WTC11 (cell line): ENCODE measurements at regions not wholly inside any gene's neighbourhood (a gene's known extent, or its start where the extent isn't known, plus 50 kb on each side); places are given as distances from the start of the nearest gene placed in this dataset.

Source experiments
- ATAC-seq: fragments of 200-7000 bp; cut with Tn5 transposase; 2 replicates; pipeline ENCODE4 v1.10.0; 2021; ENCODE audit warnings: mild to moderate bottlenecking, moderate library complexity
- CTCF ChIA-PET: fragments of 300-600 bp; sonication (Branson Sonifier 250); formaldehyde crosslinking; loops from one replicate; lab custom pipeline; 2021; ENCODE audit warnings: antibody characterized with exemption; lab: Charles Lee
- POLR2A ChIA-PET: fragments of 350-600 bp; sonication (Branson Sonifier 250); formaldehyde crosslinking; loops from one replicate; lab custom pipeline; 2021; ENCODE audit warnings: antibody characterized with exemption; lab: Charles Lee
- DNase-seq: peaks from one replicate; pipeline ENCODE4 v3.0.0; 2021; ENCODE audit warnings: low spot score
- H3K27ac Mint-ChIP-seq: 2 replicates; pipeline ENCODE4 v1.8.0; 2021; ENCODE audit warnings: mixed read lengths
- H3K27me3 Mint-ChIP-seq: 2 replicates; pipeline ENCODE4 v1.8.0; 2021; ENCODE audit warnings: low read depth, mild to moderate bottlenecking, moderate library complexity, mixed read lengths
- H3K36me3 Mint-ChIP-seq: 2 replicates; pipeline ENCODE4 v1.8.0; 2021; ENCODE audit warnings: mixed read lengths
- H3K4me1 Mint-ChIP-seq: 2 replicates; pipeline ENCODE4 v1.8.0; 2022; ENCODE audit warnings: mixed read lengths
- H3K4me3 Mint-ChIP-seq: 2 replicates; pipeline ENCODE4 v1.8.0; 2021; ENCODE audit warnings: mild to moderate bottlenecking, moderate library complexity, mixed read lengths
- H3K9me3 Mint-ChIP-seq: 2 replicates; pipeline ENCODE4 v1.8.0; 2021; ENCODE audit warnings: mixed read lengths
- ATF1 ChIP-seq: sonication (generic); formaldehyde crosslinking; IDR thresholded peaks from 2 replicates; pipeline ENCODE4 v1.8.1; 2023; ENCODE audit warnings: mild to moderate bottlenecking, moderate library complexity, missing genetic modification reagents
- ELF4 ChIP-seq: sonication (generic); formaldehyde crosslinking; IDR thresholded peaks from 2 replicates; pipeline ENCODE4 v1.8.1; 2022; ENCODE audit warnings: low read depth, mild to moderate bottlenecking, moderate library complexity, missing genetic modification reagents
- GABPB1 ChIP-seq: sonication (generic); formaldehyde crosslinking; IDR thresholded peaks from 2 replicates; pipeline ENCODE4 v1.8.1; 2023; ENCODE audit warnings: mild to moderate bottlenecking, missing genetic modification reagents
- KAT7 ChIP-seq: sonication (generic); formaldehyde crosslinking; IDR thresholded peaks from 2 replicates; pipeline ENCODE4 v1.8.1; 2023; ENCODE audit warnings: missing genetic modification reagents, mild to moderate bottlenecking, borderline replicate concordance
- NFE2L1 ChIP-seq: sonication (generic); formaldehyde crosslinking; IDR thresholded peaks from 2 replicates; pipeline ENCODE4 v1.8.1; 2023; ENCODE audit warnings: missing genetic modification reagents
- PRRX2 ChIP-seq: fragments of 250-450 bp; sonication (Bioruptor Pico); IDR thresholded peaks from 2 replicates; pipeline ENCODE4 v1.8.0; 2021; ENCODE audit warnings: mild to moderate bottlenecking
- SMAD4 ChIP-seq: sonication (generic); formaldehyde crosslinking; IDR thresholded peaks from 2 replicates; pipeline ENCODE4 v1.8.0; 2022; ENCODE audit warnings: mild to moderate bottlenecking, missing genetic modification reagents
- TP53 ChIP-seq: sonication (generic); formaldehyde crosslinking; IDR thresholded peaks from 2 replicates; pipeline ENCODE4 v1.8.1; 2023; ENCODE audit warnings: mild to moderate bottlenecking, missing genetic modification reagents
- ZBTB21 ChIP-seq: sonication (generic); formaldehyde crosslinking; IDR thresholded peaks from 2 replicates; pipeline ENCODE4 v1.8.1; 2023; ENCODE audit warnings: mild to moderate bottlenecking, missing genetic modification reagents, borderline replicate concordance
- ZNF121 ChIP-seq: sonication (generic); formaldehyde crosslinking; IDR thresholded peaks from 2 replicates; pipeline ENCODE4 v1.8.0; 2023; ENCODE audit warnings: missing genetic modification reagents
- ZNF219 ChIP-seq: sonication (generic); formaldehyde crosslinking; IDR thresholded peaks from 2 replicates; pipeline ENCODE4 v1.8.0; 2023; ENCODE audit warnings: missing genetic modification reagents, mild to moderate bottlenecking, borderline replicate concordance
- ZNF232 ChIP-seq: sonication (generic); formaldehyde crosslinking; IDR thresholded peaks from 2 replicates; pipeline ENCODE4 v1.8.0; 2022; ENCODE audit warnings: mild to moderate bottlenecking, missing genetic modification reagents
- ZNF416 ChIP-seq: fragments of 250-450 bp; sonication (Bioruptor Pico); IDR thresholded peaks from 2 replicates; pipeline ENCODE4 v1.9.0; 2021; ENCODE audit warnings: mild to moderate bottlenecking, inconsistent platforms
- ZNF671 ChIP-seq: fragments of 250-450 bp; sonication (Bioruptor Pico); IDR thresholded peaks from 2 replicates; pipeline ENCODE4 v1.8.0; 2021; ENCODE audit warnings: mild to moderate bottlenecking
- TF ChIP-seq, protein P1 (sequence below): sonication (generic); formaldehyde crosslinking; IDR thresholded peaks from 2 replicates; pipeline ENCODE4 v1.8.0; 2023; ENCODE audit warnings: missing genetic modification reagents, mild to moderate bottlenecking, borderline replicate concordance
- TF ChIP-seq, protein P2 (sequence below): sonication (generic); formaldehyde crosslinking; IDR thresholded peaks from 2 replicates; pipeline ENCODE4 v1.8.0; 2022; ENCODE audit warnings: mild to moderate bottlenecking, missing genetic modification reagents
- TF ChIP-seq, protein P3 (sequence below): fragments of 250-450 bp; sonication (Bioruptor Pico); conservative IDR thresholded peaks from 2 replicates; pipeline ENCODE4 v1.9.0; 2021; ENCODE audit warnings: mild to moderate bottlenecking
- TF ChIP-seq, protein P4 (sequence below): fragments of 200-600 bp; IDR thresholded peaks from 2 replicates; pipeline ENCODE4 v1.8.0; 2022; ENCODE audit warnings: antibody characterized with exemption
- TF ChIP-seq, protein P5 (sequence below): fragments of 250-450 bp; sonication (Bioruptor Pico); IDR thresholded peaks from 2 replicates; pipeline ENCODE4 v1.9.0; 2021; ENCODE audit warnings: mild to moderate bottlenecking

DNA sequence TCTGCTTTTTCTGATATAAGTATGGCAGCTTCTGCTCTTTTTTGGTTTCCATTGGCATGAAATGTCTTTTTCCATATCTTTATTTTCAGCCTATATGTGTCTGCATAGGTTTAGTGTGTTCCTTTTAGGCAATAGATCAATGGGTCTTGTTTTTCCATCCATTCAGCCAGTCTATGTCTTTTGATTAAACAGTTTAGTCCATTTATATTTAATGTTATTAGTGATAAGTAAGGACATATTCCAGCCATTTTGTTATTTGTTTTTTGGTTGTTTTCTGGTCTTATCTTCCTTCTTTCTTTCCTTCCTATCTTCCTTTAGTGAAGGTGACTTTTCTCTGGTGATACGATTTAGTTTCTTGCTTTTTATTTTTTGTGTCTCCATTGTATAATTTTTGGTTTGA lies 101.3 kb upstream of the LRRC3B start:
- no peak overlapping the region for H3K27ac Mint-ChIP-seq
- CTCF ChIA-PET, result no interaction called here
- TF ChIP-seq TP53 (CRISPR knock-in tag) (no peak), ZNF671 (CRISPR knock-in tag) (no peak), ZNF232 (no peak), PRRX2 (no peak), SMAD4 (no peak), ATF1 (CRISPR knock-in tag) (no peak), NFE2L1 (no peak), ZNF121 (CRISPR knock-in tag) (no peak), ZNF219 (no peak), ZNF416 (CRISPR knock-in tag) (no peak), ZBTB21 (no peak), GABPB1 (CRISPR knock-in tag) (no peak), KAT7 (CRISPR knock-in tag) (no peak), ELF4 (CRISPR knock-in tag) (no peak)
- TF ChIP-seq, protein P1, sequence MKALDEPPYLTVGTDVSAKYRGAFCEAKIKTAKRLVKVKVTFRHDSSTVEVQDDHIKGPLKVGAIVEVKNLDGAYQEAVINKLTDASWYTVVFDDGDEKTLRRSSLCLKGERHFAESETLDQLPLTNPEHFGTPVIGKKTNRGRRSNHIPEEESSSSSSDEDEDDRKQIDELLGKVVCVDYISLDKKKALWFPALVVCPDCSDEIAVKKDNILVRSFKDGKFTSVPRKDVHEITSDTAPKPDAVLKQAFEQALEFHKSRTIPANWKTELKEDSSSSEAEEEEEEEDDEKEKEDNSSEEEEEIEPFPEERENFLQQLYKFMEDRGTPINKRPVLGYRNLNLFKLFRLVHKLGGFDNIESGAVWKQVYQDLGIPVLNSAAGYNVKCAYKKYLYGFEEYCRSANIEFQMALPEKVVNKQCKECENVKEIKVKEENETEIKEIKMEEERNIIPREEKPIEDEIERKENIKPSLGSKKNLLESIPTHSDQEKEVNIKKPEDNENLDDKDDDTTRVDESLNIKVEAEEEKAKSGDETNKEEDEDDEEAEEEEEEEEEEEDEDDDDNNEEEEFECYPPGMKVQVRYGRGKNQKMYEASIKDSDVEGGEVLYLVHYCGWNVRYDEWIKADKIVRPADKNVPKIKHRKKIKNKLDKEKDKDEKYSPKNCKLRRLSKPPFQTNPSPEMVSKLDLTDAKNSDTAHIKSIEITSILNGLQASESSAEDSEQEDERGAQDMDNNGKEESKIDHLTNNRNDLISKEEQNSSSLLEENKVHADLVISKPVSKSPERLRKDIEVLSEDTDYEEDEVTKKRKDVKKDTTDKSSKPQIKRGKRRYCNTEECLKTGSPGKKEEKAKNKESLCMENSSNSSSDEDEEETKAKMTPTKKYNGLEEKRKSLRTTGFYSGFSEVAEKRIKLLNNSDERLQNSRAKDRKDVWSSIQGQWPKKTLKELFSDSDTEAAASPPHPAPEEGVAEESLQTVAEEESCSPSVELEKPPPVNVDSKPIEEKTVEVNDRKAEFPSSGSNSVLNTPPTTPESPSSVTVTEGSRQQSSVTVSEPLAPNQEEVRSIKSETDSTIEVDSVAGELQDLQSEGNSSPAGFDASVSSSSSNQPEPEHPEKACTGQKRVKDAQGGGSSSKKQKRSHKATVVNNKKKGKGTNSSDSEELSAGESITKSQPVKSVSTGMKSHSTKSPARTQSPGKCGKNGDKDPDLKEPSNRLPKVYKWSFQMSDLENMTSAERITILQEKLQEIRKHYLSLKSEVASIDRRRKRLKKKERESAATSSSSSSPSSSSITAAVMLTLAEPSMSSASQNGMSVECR, result no peak
- TF ChIP-seq, protein P2, sequence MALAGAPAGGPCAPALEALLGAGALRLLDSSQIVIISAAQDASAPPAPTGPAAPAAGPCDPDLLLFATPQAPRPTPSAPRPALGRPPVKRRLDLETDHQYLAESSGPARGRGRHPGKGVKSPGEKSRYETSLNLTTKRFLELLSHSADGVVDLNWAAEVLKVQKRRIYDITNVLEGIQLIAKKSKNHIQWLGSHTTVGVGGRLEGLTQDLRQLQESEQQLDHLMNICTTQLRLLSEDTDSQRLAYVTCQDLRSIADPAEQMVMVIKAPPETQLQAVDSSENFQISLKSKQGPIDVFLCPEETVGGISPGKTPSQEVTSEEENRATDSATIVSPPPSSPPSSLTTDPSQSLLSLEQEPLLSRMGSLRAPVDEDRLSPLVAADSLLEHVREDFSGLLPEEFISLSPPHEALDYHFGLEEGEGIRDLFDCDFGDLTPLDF (CRISPR knock-in tag), result no peak
- TF ChIP-seq, protein P3, sequence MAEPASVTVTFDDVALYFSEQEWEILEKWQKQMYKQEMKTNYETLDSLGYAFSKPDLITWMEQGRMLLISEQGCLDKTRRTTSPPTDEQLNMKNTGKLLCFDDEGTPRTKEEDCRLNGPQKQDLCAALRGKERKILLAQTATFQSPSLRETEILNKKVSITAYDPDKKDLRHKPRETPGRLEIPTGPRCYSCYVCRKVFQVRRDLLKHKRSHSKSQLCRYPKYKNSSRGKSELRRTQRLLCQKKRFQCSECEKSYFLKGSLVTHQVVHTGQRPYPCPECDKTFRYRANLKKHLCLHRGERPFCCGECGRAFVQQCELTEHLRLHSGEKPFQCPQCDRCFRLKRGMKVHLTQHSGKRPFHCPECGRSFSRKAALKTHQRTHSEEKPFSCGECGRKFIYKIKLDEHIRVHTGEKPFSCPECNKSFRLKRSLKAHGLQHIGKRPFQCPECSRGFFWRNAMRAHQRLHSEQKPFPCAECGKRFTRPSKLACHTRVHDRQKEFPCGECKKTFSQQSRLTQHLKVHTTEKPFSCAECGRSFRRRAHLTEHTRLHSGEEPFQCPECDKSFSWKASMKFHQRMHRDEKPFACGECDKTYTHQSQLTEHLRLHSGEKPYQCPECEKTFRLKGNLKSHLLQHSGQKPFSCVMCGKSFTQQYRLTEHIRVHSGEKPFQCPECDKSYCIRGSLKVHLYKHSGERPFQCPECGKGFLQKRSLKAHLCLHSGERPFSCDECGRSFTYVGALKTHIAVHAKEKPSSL, result no peak
- TF ChIP-seq, protein P4, sequence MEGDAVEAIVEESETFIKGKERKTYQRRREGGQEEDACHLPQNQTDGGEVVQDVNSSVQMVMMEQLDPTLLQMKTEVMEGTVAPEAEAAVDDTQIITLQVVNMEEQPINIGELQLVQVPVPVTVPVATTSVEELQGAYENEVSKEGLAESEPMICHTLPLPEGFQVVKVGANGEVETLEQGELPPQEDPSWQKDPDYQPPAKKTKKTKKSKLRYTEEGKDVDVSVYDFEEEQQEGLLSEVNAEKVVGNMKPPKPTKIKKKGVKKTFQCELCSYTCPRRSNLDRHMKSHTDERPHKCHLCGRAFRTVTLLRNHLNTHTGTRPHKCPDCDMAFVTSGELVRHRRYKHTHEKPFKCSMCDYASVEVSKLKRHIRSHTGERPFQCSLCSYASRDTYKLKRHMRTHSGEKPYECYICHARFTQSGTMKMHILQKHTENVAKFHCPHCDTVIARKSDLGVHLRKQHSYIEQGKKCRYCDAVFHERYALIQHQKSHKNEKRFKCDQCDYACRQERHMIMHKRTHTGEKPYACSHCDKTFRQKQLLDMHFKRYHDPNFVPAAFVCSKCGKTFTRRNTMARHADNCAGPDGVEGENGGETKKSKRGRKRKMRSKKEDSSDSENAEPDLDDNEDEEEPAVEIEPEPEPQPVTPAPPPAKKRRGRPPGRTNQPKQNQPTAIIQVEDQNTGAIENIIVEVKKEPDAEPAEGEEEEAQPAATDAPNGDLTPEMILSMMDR, result no peak
- TF ChIP-seq, protein P5, sequence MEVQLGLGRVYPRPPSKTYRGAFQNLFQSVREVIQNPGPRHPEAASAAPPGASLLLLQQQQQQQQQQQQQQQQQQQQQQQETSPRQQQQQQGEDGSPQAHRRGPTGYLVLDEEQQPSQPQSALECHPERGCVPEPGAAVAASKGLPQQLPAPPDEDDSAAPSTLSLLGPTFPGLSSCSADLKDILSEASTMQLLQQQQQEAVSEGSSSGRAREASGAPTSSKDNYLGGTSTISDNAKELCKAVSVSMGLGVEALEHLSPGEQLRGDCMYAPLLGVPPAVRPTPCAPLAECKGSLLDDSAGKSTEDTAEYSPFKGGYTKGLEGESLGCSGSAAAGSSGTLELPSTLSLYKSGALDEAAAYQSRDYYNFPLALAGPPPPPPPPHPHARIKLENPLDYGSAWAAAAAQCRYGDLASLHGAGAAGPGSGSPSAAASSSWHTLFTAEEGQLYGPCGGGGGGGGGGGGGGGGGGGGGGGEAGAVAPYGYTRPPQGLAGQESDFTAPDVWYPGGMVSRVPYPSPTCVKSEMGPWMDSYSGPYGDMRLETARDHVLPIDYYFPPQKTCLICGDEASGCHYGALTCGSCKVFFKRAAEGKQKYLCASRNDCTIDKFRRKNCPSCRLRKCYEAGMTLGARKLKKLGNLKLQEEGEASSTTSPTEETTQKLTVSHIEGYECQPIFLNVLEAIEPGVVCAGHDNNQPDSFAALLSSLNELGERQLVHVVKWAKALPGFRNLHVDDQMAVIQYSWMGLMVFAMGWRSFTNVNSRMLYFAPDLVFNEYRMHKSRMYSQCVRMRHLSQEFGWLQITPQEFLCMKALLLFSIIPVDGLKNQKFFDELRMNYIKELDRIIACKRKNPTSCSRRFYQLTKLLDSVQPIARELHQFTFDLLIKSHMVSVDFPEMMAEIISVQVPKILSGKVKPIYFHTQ (CRISPR knock-in tag), result no peak
- H3K36me3 Mint-ChIP-seq, result peaks cover 24% of the 10 kb centered on the region
- no peaks in the 10 kb centered on the region; the same call in 1 of the 2 replicates for H3K27me3 Mint-ChIP-seq
- DNase-seq, result no peak
- no peaks in the 10 kb centered on the region for H3K4me1 Mint-ChIP-seq
- POLR2A ChIA-PET, result no interaction called here
- peaks cover 44% of the 10 kb centered on the region for H3K9me3 Mint-ChIP-seq
- no peak overlapping the region for H3K4me3 Mint-ChIP-seq
- ATAC-seq, result no peak
